Transverse colon (tissue), 4 donors: ENCODE measurements at regions not wholly inside any gene's neighbourhood (a gene's known extent, or its start where the extent isn't known, plus 50 kb on each side); places are given as distances from the start of the nearest gene placed in this dataset.

Source experiments
- DNase-seq: peaks from one replicate; pipeline ENCODE4 v3.0.0-alpha.2; 2019
- H3K27ac ChIP-seq, 4 donors: fragments of 200-600 bp; sonication (generic); 2 replicates each; pipeline ENCODE4 v1.5.1; 2016 to 2018; ENCODE audit warnings: inconsistent platforms in 4 of 4
- H3K27me3 ChIP-seq: fragments of 200-600 bp; sonication (generic); 2 replicates; pipeline ENCODE4 v1.5.1; 2017; ENCODE audit warnings: inconsistent platforms
- H3K36me3 ChIP-seq, 4 donors: fragments of 200-600 bp; sonication (generic); 2 replicates each; pipeline ENCODE4 v1.5.1; 2017 to 2019; ENCODE audit warnings: inconsistent platforms in 4 of 4
- H3K4me1 ChIP-seq, 4 donors: fragments of 200-600 bp; sonication (generic); 2 replicates each; pipeline ENCODE4 v1.5.1; 2017 to 2020; ENCODE audit warnings: inconsistent platforms in 4 of 4
- H3K4me3 ChIP-seq, 4 donors: fragments of 200-600 bp; sonication (generic); 1 replicate in 1 of 4; 2 replicates in 3 of 4; pipeline versions ENCODE4 v1.5.1 to v1.6.1; 2017 to 2019; ENCODE audit warnings: inconsistent platforms in 4 of 4
- H3K9me3 ChIP-seq, 2 donors: fragments of 200-600 bp; sonication (generic); 2 replicates each; pipeline ENCODE4 v1.5.1; 2017 to 2019; ENCODE audit warnings: inconsistent platforms in 2 of 2
- CTCF ChIP-seq, 5 experiments: fragments of 200-600 bp in 3 of 5; fragments of 450-650 bp in 2 of 5; sonication (generic) in 3 of 5; IDR thresholded peaks; 1 replicate in 2 of 5; 2 replicates in 3 of 5; pipeline ENCODE4 v1.5.1; 2016 to 2017; ENCODE audit warnings: antibody characterized with exemption in 5 of 5, inconsistent platforms in 3 of 5, mild to moderate bottlenecking in 2 of 5, moderate library complexity in 1 of 5
- EP300 ChIP-seq: sonication (generic); formaldehyde crosslinking; IDR thresholded peaks from one replicate; pipeline ENCODE4 v1.6.1; 2017; ENCODE audit warnings: antibody characterized with exemption, low read depth
- POLR2A ChIP-seq: fragments of 450-650 bp; IDR thresholded peaks from one replicate; pipeline ENCODE4 v1.6.1; 2016; ENCODE audit warnings: antibody characterized with exemption, mild to moderate bottlenecking, moderate library complexity
- POLR2AphosphoS5 ChIP-seq, 3 donors: sonication (generic); formaldehyde crosslinking; IDR thresholded peaks; one replicate each; pipeline ENCODE4 v1.6.1; 2016; ENCODE audit warnings: antibody characterized with exemption in 3 of 3
- WGBS, 2 donors: methylation state at CpG; one replicate each; pipeline ENCODE4 v1.1.5; 2018; ENCODE audit warnings: low coverage in 1 of 2; 5-methylcytosine and 5-hydroxymethylcytosine counted together
- in situ Hi-C, 4 donors: fragments of 200-750 bp; cut with MboI; loops; one replicate each; pipeline versions ENCODE4 v1.15.0 to v1.15.1; 2017; ENCODE audit warnings: low sequenced_read_pairs in 3 of 4, low pct_ligation_motif_present in 1 of 4, low pct_unique_long_range_greater_than_20kb in 1 of 4
- intact Hi-C: fragments of 100-400 bp; cut with DNase I; formaldehyde crosslinking; loops from one replicate; pipeline ENCODE4 v1.15.1; 2023; ENCODE audit warnings: low total_unique reads

GRCh38 chr12:126960709-126961108 lies 1306.3 kb upstream of the TMEM132C start:
- TF ChIP-seq POLR2AphosphoS5 (IDR thresholded peaks at IDR 0.05): no peak
- no peak for TF ChIP-seq CTCF (IDR thresholded peaks at IDR 0.05)
- no peak for TF ChIP-seq POLR2A
- 47 to 72% methylated on average over 2 to 5 of the region's 5 CpGs for WGBS, 2 donors
- DNase-seq: no peak
- in situ Hi-C loops (no loop called here), intact Hi-C loops (no loop called here)
- no peak overlapping the region for H3K4me3 ChIP-seq
- H3K27ac ChIP-seq: no peak overlapping the region
- no peaks in the 10 kb centered on the region for H3K36me3 ChIP-seq
- no peaks in the 10 kb centered on the region for H3K27me3 ChIP-seq
- H3K9me3 ChIP-seq: no peaks in the 10 kb centered on the region
- H3K4me1 ChIP-seq: no peaks in the 10 kb centered on the region

- no peak for DNase-seq
- intact Hi-C loops (no loop called here), in situ Hi-C loops (no loop called here)
- Histone ChIP-seq H3K9me3 (no peaks in the 10 kb centered on the region), H3K4me3 (no peak overlapping the region), H3K27ac (no peak overlapping the region), H3K4me1 (no peaks in the 10 kb centered on the region), H3K27me3 (no peaks in the 10 kb centered on the region), H3K36me3 (no peaks in the 10 kb centered on the region)
- WGBS, 2 donors: 76 to 83% methylated on average over 1 of the region's 1 CpG
- TF ChIP-seq CTCF (IDR thresholded peaks at IDR 0.05) (no peak), POLR2A (no peak), EP300 (no peak), POLR2AphosphoS5 (IDR thresholded peaks at IDR 0.05) (no peak)
These were observed 1303.1 kb upstream of the TMEM132C start for GRCh38 chr12:126963825-126964224.

GRCh38 chr12:126966498-126966897 lies 1300.5 kb upstream of the TMEM132C start:
- Histone ChIP-seq H3K9me3 (no peaks in the 10 kb centered on the region), H3K36me3 (no peaks in the 10 kb centered on the region), H3K4me3 (no peak overlapping the region), H3K4me1 (no peaks in the 10 kb centered on the region), H3K27ac (no peak overlapping the region), H3K27me3 (no peaks in the 10 kb centered on the region)
- intact Hi-C loops (no loop called here), in situ Hi-C loops (no loop called here)
- DNase-seq: no peak
- 24 to 45% methylated on average over 3 of the region's 3 CpGs for WGBS, 2 donors
- TF ChIP-seq EP300 (no peak), CTCF (IDR thresholded peaks at IDR 0.05) (no peak), POLR2A (no peak), POLR2AphosphoS5 (IDR thresholded peaks at IDR 0.05) (no peak)

GRCh38 chr12:126967152-126967551 lies 1299.8 kb upstream of the TMEM132C start:
- H3K27ac ChIP-seq: no peak overlapping the region
- in situ Hi-C loops: no loop called here

More at GRCh38 chr12:126967152-126967551, 1299.8 kb upstream of the TMEM132C start:
- WGBS, 2 donors: 38 to 68% methylated on average over 2 to 5 of the region's 5 CpGs
- no peak for DNase-seq
- Histone ChIP-seq H3K36me3 (no peaks in the 10 kb centered on the region), H3K4me1 (no peaks in the 10 kb centered on the region), H3K27me3 (no peaks in the 10 kb centered on the region), H3K9me3 (no peaks in the 10 kb centered on the region), H3K4me3 (no peak overlapping the region)
- intact Hi-C loops: no loop called here
- TF ChIP-seq POLR2AphosphoS5 (IDR thresholded peaks at IDR 0.05) (no peak), POLR2A (no peak), CTCF (IDR thresholded peaks at IDR 0.05) (no peak), EP300 (no peak)
